GM12878 (cell line): ENCODE measurements at regions not wholly inside any gene's neighbourhood (a gene's known extent, or its start where the extent isn't known, plus 50 kb on each side); places are given as distances from the start of the nearest gene placed in this dataset.

Experiments used
- ATAC-seq: fragments of 200-7000 bp; cut with Tn5 transposase; 3 replicates; pipeline ENCODE4 v1.9.1; 2020; ENCODE audit warnings: mild to moderate bottlenecking, moderate library complexity
- BruUV-seq: library from RNA; stranded (reverse); fragments of 400-500 nt; replicated peaks from 2 replicates; lab custom pipeline; 2021; lab: Mats Ljungman, UMichigan
- CTCF ChIA-PET: fragments of 300-600 bp; sonication (Branson Sonifier 250); formaldehyde crosslinking; extraction: SDS; loops from one replicate; lab custom pipeline; 2021; ENCODE audit warnings: inconsistent platforms; lab: Yijun Ruan, JAX
- POLR2A ChIA-PET: fragments of 350-600 bp; formaldehyde crosslinking; extraction: SDS; loops from one replicate; lab custom pipeline; 2021; ENCODE audit warnings: inconsistent platforms; lab: Charles Lee
- RAD21 ChIA-PET: fragments of 300-600 bp; sonication (Branson Sonifier 250); formaldehyde crosslinking; loops from one replicate; lab custom pipeline; 2023; ENCODE audit warnings: antibody characterized with exemption; ENCODE audit not compliant: unreplicated experiment; lab: Charles Lee
- SMC1A ChIA-PET: fragments of 300-600 bp; sonication (Branson Sonifier 250); formaldehyde crosslinking; loops from one replicate; lab custom pipeline; 2023; ENCODE audit not compliant: unreplicated experiment, uncharacterized antibody; lab: Charles Lee
- DNase-seq: peaks from one replicate; pipeline ENCODE4 v3.0.0-alpha.2; 2011; ENCODE audit warnings: low read depth, low spot score
- FAIRE-seq: peaks from 3 replicates; lab custom pipeline; 2011; peaks lifted over from hg19 to GRCh38; lab: Jason Lieb, UNC
- H2AFZ ChIP-seq: 2 replicates; pipeline ENCODE4 v1.6.0; 2011; ENCODE audit warnings: low read depth, low read length, control low read depth; ENCODE audit not compliant: control insufficient read depth
- H3K27ac ChIP-seq: 2 replicates; pipeline ENCODE4 v1.5.1; 2011; ENCODE audit warnings: control low read depth; ENCODE audit not compliant: control insufficient read depth, insufficient read depth
- H3K27me3 ChIP-seq, 2 experiments: replicated peaks in 1 of 2; 2 replicates each; pipeline versions ENCODE4 v1.6.0 to v1.6.1; 2011; ENCODE audit warnings: low read length in 1 of 2; ENCODE audit not compliant: control insufficient read depth in 2 of 2, insufficient read depth in 2 of 2
- H3K36me3 ChIP-seq, 2 experiments: 2 replicates each; pipeline ENCODE4 v1.5.1; 2011; ENCODE audit warnings: low read length in 1 of 2; ENCODE audit not compliant: control insufficient read depth in 2 of 2, insufficient read depth in 2 of 2
- H3K4me1 ChIP-seq: 2 replicates; pipeline ENCODE4 v1.6.1; 2011; ENCODE audit warnings: mild to moderate bottlenecking, low read length, moderate library complexity, mixed read lengths; ENCODE audit not compliant: control insufficient read depth, insufficient read depth
- H3K4me2 ChIP-seq: 2 replicates; pipeline ENCODE4 v1.6.0; 2011; ENCODE audit warnings: control low read depth; ENCODE audit not compliant: control insufficient read depth, insufficient read depth
- H3K4me3 ChIP-seq: fragments of 200-600 bp; sonication (generic); 2 replicates; pipeline ENCODE4 v1.5.1; 2016
- H3K79me2 ChIP-seq: 2 replicates; pipeline ENCODE4 v1.6.0; 2011; ENCODE audit warnings: low read length; ENCODE audit not compliant: control insufficient read depth, insufficient read depth
- H3K9ac ChIP-seq: 2 replicates; pipeline ENCODE4 v1.8.0; 2011; ENCODE audit warnings: low read length, control low read depth, mixed read lengths; ENCODE audit not compliant: control insufficient read depth, insufficient read depth
- H3K9me3 ChIP-seq: replicated peaks from 3 replicates; pipeline ENCODE4 v1.5.1; 2011; ENCODE audit warnings: mild to moderate bottlenecking, low read length; ENCODE audit not compliant: control insufficient read depth, insufficient read depth
- H4K20me1 ChIP-seq: 2 replicates; pipeline ENCODE4 v1.6.0; 2011; ENCODE audit not compliant: control insufficient read depth, insufficient read depth
- CBX3 ChIP-seq: fragments of 200-600 bp; sonication (generic); IDR thresholded peaks from 2 replicates; pipeline ENCODE4 v1.6.1; 2016; ENCODE audit warnings: low read depth, borderline replicate concordance
- LARP7 ChIP-seq: fragments of 450-650 bp; IDR thresholded peaks from 2 replicates; pipeline ENCODE4 v1.6.1; 2017; ENCODE audit warnings: mild to moderate bottlenecking
- MYC ChIP-seq: IDR thresholded peaks from 2 replicates; pipeline ENCODE4 v1.6.1; 2011; ENCODE audit warnings: mild to moderate bottlenecking, low read length, moderate library complexity, inconsistent platforms; ENCODE audit not compliant: insufficient read depth, insufficient replicate concordance, insufficient read length, severe bottlenecking
- SP1 ChIP-seq: IDR thresholded peaks from one replicate; pipeline ENCODE4 v1.6.1; 2011; ENCODE audit warnings: low read depth, low read length
- WGBS: methylation state at CpG from one replicate; pipeline ENCODE4 v1.1.6; 2016; ENCODE audit warnings: low lambda C conversion rate; ENCODE audit not compliant: insufficient replicate concordance, insufficient coverage; ENCODE audit errors: missing lambda C conversion rate; 5-methylcytosine and 5-hydroxymethylcytosine counted together
- in situ Hi-C: fragments of 300-500 bp; cut with MboI; formaldehyde crosslinking; loops from 9 replicates; pipeline ENCODE4 v1.14.3; 2018; ENCODE audit warnings: mixed read lengths
- intact Hi-C: fragments of 100-400 bp; cut with micrococcal nuclease; formaldehyde crosslinking; loops from one replicate; pipeline ENCODE4 v1.14.2; 2022; ENCODE audit not compliant: unreplicated experiment
- TF ChIP-seq, protein P1 (sequence below): fragments of 450-650 bp; IDR thresholded peaks from 2 replicates; pipeline ENCODE4 v1.6.1; 2017; ENCODE audit warnings: mild to moderate bottlenecking
- TF ChIP-seq, protein P2 (sequence below): fragments of 450-650 bp; IDR thresholded peaks from 2 replicates; pipeline ENCODE4 v1.6.1; 2016; ENCODE audit warnings: mild to moderate bottlenecking, moderate library complexity, borderline replicate concordance

DNA sequence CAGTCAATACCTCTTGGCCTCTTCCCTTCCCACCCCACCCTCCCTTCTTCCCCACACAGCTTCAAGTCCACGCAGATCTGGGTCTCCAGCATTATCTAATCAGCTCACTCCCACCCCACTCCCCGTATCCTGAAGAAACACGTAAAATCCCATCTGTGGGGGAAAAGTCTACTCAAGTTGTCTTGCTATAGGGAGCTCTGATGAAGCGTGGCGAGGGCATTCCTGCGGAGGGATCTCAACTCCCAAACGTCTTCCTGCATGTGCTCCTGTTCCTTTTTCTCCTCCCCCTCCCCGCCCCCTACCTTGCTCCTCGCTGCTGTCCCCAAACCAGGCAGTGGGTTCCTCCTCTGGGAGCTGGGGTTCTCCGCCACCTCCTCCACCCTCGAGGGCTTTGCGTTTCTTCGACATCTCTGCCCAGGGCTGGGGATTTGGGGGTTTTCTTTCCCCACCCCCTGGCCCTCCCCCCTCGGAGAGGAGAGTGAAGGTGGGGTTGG lies 181.8 kb downstream of the TBXT start:
- no peaks in the 10 kb centered on the region for H3K36me3 ChIP-seq
- H3K27ac ChIP-seq, result no peak overlapping the region
- POLR2A ChIA-PET, result no interaction called here
- CTCF ChIA-PET, result no interaction called here
- no peak overlapping the region for H3K9ac ChIP-seq
- no peaks in the 10 kb centered on the region for H3K79me2 ChIP-seq
- DNase-seq, result no peak
- TF ChIP-seq CBX3, result no peak
- TF ChIP-seq LARP7, result no peak
- TF ChIP-seq, all 136 proteins: peak for 0
- Histone ChIP-seq H3K4me1 (no peaks in the 10 kb centered on the region), H3K9me3 (no peaks in the 10 kb centered on the region), H3K4me3 (no peak overlapping the region), H2AFZ (no peak overlapping the region), H3K4me2 (no peak overlapping the region), H4K20me1 (no peaks in the 10 kb centered on the region), H3K27me3 (peaks cover 8 to 9% of the 10 kb centered on the region in 2 experiments; a peak in 3 of 4 replicates)
- FAIRE-seq (no peak), ATAC-seq (no peak)
- no TSS peak for BruUV-seq
- 19% methylated on average over 11 of the region's 14 CpGs for WGBS
- ChIA-PET SMC1A (no interaction called here), RAD21 (interaction anchor here (1.0 kb wide), 1 partner anchor 39 kb away, joined by 3 read pairs; no protein-coding TSS in a partner anchor)
- intact Hi-C loops (no loop called here), in situ Hi-C loops (no loop called here)

DNA sequence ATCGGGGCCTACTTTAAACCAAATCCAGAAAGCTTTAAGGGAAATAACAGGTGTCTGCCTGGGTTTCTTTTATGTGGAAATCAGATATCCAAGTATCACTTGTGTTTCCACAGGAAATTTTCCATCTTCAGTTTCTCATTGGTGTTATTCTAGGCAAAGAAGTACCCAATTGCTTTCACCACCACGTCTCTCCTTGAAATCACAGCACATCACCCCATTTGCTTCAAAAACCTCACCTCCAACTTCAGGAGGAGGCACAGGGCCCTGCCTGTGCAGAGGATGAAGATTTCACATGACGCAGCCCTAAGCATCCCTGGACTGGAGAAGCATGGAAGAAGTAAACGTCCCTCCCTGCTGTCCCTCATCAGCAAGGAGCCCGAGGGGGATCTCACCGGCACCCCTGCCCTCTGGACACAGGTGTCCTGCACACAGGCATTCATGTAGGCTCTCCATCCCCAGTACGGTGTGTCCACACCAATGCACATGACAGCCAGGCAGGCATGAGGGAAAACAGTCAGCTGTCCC lies 182.3 kb downstream of the TBXT start:
- H4K20me1 ChIP-seq, result no peaks in the 10 kb centered on the region
- ATAC-seq (no peak), FAIRE-seq (no peak), DNase-seq (no peak)
- H3K9ac ChIP-seq, result no peak overlapping the region
- in situ Hi-C loops, result no loop called here
- H3K4me3 ChIP-seq, result no peak overlapping the region
- no peaks in the 10 kb centered on the region for H3K36me3 ChIP-seq
- H3K27ac ChIP-seq, result no peak overlapping the region
- intact Hi-C loops, result no loop called here
- no peaks in the 10 kb centered on the region for H3K4me1 ChIP-seq
- CTCF ChIA-PET, result no interaction called here
- no TSS peak for BruUV-seq
- peaks cover 8 to 9% of the 10 kb centered on the region in 2 experiments; a peak in 3 of 4 replicates for H3K27me3 ChIP-seq
- RAD21 ChIA-PET, result interaction anchor here (1.0 kb wide), 1 partner anchor 39 kb away, joined by 3 read pairs; no protein-coding TSS in a partner anchor
- POLR2A ChIA-PET, result no interaction called here
- no peak overlapping the region for H2AFZ ChIP-seq
- SMC1A ChIA-PET, result no interaction called here
- H3K79me2 ChIP-seq, result no peaks in the 10 kb centered on the region
- no peak overlapping the region for H3K4me2 ChIP-seq
- no peaks in the 10 kb centered on the region for H3K9me3 ChIP-seq
- TF ChIP-seq, protein P1, sequence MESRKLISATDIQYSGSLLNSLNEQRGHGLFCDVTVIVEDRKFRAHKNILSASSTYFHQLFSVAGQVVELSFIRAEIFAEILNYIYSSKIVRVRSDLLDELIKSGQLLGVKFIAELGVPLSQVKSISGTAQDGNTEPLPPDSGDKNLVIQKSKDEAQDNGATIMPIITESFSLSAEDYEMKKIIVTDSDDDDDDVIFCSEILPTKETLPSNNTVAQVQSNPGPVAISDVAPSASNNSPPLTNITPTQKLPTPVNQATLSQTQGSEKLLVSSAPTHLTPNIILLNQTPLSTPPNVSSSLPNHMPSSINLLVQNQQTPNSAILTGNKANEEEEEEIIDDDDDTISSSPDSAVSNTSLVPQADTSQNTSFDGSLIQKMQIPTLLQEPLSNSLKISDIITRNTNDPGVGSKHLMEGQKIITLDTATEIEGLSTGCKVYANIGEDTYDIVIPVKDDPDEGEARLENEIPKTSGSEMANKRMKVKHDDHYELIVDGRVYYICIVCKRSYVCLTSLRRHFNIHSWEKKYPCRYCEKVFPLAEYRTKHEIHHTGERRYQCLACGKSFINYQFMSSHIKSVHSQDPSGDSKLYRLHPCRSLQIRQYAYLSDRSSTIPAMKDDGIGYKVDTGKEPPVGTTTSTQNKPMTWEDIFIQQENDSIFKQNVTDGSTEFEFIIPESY, result no peak
- TF ChIP-seq, protein P2, sequence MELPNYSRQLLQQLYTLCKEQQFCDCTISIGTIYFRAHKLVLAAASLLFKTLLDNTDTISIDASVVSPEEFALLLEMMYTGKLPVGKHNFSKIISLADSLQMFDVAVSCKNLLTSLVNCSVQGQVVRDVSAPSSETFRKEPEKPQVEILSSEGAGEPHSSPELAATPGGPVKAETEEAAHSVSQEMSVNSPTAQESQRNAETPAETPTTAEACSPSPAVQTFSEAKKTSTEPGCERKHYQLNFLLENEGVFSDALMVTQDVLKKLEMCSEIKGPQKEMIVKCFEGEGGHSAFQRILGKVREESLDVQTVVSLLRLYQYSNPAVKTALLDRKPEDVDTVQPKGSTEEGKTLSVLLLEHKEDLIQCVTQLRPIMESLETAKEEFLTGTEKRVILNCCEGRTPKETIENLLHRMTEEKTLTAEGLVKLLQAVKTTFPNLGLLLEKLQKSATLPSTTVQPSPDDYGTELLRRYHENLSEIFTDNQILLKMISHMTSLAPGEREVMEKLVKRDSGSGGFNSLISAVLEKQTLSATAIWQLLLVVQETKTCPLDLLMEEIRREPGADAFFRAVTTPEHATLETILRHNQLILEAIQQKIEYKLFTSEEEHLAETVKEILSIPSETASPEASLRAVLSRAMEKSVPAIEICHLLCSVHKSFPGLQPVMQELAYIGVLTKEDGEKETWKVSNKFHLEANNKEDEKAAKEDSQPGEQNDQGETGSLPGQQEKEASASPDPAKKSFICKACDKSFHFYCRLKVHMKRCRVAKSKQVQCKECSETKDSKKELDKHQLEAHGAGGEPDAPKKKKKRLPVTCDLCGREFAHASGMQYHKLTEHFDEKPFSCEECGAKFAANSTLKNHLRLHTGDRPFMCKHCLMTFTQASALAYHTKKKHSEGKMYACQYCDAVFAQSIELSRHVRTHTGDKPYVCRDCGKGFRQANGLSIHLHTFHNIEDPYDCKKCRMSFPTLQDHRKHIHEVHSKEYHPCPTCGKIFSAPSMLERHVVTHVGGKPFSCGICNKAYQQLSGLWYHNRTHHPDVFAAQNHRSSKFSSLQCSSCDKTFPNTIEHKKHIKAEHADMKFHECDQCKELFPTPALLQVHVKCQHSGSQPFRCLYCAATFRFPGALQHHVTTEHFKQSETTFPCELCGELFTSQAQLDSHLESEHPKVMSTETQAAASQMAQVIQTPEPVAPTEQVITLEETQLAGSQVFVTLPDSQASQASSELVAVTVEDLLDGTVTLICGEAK, result no peak
- TF ChIP-seq SP1, result no peak
- TF ChIP-seq MYC, result no peak
- 43% methylated on average over 7 of the region's 7 CpGs for WGBS
